Activated CD4-positive, CD25-positive, alpha-beta regulatory T cell treated with anti-CD3 and anti-CD28 coated beads, Interleukin-2, amount 50 U/mL, for 24 hours (primary cell): ENCODE measurements at regions not wholly inside any gene's neighbourhood (a gene's known extent, or its start where the extent isn't known, plus 50 kb on each side); places are given as distances from the start of the nearest gene placed in this dataset.
"Not testable (repeated sequence)": the region's sequence is repeated elsewhere in the genome, so short reads cannot be mapped to it uniquely, and the experiment has no call there.

Source experiments
- ATAC-seq, 2 donors: fragments of 150-1000 bp; cut with Tn5 transposase; one replicate each; pipeline ENCODE4 v1.10.0; 2021; ENCODE audit warnings: mild to moderate bottlenecking in 1 of 2, moderate library complexity in 1 of 2

GRCh38 chr9:90127923-90128322 lies 514.7 kb downstream of the DIRAS2 start:
- ATAC-seq = no peak

- ATAC-seq = no peak
Observed at GRCh38 chr9:90128587-90129190, 513.9 kb downstream of the DIRAS2 start.

DNA sequence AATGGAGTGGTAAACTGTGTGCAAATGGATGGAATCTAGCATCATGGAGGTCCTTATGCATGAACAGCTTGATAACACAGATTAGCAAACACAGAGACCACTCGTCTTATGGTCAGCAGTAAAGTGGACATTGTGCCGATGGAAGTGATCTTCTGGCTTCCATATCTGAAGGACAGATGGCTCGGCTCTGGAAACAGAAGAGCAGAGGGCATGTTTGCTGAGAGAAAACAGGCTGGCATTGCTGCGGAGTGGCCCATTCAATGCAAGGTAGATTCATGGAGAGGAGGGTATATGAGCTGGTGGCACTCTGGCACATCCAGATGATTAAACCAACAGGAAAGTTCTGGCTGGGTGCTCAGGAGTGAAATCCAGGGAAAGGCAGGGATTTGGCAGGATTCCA lies 513.2 kb downstream of the DIRAS2 start:
- no peak for ATAC-seq

DNA sequence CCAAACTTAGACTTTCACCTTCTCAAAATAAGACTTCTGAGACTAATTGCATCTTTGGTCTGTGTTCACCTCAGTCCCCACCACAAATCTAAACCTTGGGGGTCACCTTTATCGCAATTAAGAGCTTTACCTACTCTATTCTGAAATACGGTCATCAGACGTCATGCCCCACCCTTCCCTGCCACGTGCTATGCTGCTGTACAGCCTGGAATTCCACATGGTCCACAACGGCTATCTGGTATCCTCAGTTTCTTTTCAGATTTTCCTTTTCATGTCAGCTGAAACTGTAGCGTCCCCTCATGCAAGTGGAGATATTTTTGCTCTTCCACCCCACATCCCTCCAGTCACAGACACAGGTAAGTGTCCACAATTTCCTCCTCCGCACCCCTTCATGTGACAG lies 511.1 kb downstream of the DIRAS2 start:
- ATAC-seq = no peak

DNA sequence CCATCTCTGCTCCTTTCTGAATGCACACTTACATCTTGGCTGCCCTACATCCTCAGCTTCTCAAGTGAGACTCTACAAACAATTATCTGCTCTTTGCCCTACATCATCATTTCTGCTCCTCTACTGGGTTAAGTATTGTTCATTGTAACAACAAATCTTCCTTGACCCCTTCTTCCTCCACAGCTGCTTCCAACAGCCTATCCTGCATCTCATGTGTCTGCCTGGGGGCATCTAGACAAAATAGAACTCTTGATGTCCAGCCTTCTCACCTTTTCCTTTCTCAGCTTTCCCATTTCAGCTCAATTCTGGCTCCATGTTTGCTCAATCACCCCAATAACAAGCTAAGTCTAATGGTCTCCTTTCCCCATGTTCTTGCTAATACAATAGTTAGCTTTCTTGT lies 509.8 kb downstream of the DIRAS2 start:
- no peak for ATAC-seq

GRCh38 chr9:90137801-90138200 lies 504.8 kb downstream of the DIRAS2 start:
- ATAC-seq = no peak

GRCh38 chr9:90140131-90140818 lies 502.3 kb downstream of the DIRAS2 start:
- no peak for ATAC-seq

GRCh38 chr9:90141723-90142122 lies 500.9 kb downstream of the DIRAS2 start:
- no peak for ATAC-seq

GRCh38 chr9:90142580-90142979 lies 500.0 kb downstream of the DIRAS2 start:
- ATAC-seq = no peak

- ATAC-seq = no peak
Observed at GRCh38 chr9:90147426-90147825, 495.2 kb downstream of the DIRAS2 start.

DNA sequence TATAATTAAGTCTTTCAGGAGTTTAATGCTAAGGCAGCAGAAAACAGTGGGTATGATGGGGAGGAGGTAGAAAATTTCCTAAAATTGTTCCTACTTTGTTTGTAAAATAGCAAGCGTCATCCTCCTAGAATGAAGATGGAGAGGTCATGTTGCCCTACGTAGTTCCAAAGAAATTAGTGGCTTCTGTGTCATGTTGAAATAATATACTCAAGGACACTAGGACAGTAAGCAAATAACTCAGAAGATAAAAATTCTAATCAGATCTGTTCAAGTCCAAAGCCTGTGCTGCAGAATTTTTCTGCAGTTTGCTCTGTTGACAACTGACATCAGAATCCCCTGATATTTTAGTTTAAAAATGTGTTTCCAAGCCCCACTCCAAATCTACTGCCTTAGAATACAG lies 486.3 kb downstream of the DIRAS2 start:
- ATAC-seq = no peak

- ATAC-seq = no peak
Observed at GRCh38 chr9:90162326-90162725, 480.3 kb downstream of the DIRAS2 start.

GRCh38 chr9:90162819-90163218 lies 479.8 kb downstream of the DIRAS2 start:
- ATAC-seq = no peak

GRCh38 chr9:90165281-90165680 lies 477.3 kb downstream of the DIRAS2 start:
- ATAC-seq = no peak

DNA sequence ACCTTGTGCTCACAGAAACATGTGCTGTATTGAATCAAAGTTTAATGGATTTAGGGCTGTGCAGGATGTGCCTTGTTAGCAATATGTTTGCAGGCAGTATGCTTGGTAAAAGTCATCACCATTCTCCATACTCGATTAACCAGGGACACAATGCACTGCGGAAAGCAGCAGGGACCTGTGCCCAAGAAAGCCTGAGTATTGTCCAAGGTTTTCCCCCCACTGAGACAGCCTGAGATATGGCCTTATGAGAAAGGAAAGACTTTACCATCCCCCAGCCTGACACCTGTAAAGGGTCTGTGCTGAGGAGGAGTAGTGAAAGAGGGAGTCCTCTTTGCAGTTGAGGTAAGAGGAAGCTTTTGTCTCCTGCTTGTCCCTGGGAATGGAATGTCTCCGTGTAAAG lies 476.2 kb downstream of the DIRAS2 start:
- not testable (repeated sequence) for ATAC-seq

- ATAC-seq = no peak
Observed at GRCh38 chr9:90167914-90168313, 474.7 kb downstream of the DIRAS2 start.

GRCh38 chr9:90169490-90169889 lies 473.1 kb downstream of the DIRAS2 start:
- ATAC-seq = no peak

- ATAC-seq = not testable (repeated sequence)
Observed at GRCh38 chr9:90173935-90174334, 468.7 kb downstream of the DIRAS2 start.

DNA sequence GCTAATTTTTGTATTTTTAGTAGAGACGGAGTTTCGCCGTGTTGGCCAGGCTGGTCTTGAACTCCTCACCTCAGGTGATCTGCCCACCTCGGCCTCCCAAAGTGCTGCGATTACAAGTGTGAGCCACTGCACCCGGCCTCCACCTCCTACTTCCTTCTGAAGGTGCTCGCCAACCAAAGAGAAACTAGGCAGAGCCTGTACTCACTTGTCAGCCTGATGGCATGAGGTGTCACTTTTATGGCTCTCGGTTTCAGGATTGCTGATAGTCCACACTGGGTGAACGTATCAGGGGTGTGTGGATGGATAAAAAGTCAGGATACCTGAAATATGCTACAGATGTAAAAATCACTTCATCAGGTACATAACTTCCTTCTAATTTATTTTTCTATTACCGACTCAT lies 468.3 kb downstream of the DIRAS2 start:
- not testable (repeated sequence) for ATAC-seq

DNA sequence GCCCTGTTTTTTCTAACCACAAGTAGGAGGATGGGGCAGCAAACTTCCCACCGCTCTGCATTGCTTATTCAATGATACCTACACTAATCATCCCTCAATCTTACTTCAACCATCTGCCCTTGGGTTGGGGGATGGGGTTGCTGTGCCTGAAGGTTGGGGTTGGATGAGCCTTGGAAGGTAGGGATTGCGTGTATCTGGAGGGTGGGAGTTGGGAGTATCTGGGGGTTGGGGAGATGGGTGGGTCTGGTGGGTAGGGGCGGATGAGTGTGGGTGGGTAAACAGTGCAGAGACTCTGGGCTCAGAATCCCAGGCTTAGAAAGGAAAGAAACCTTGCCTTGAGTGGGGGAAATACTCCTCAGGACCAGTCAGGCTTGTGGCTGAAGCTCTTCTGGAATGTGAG lies 467.4 kb downstream of the DIRAS2 start:
- no peak for ATAC-seq

- no peak for ATAC-seq
Observed at GRCh38 chr9:90175865-90176264, 466.8 kb downstream of the DIRAS2 start.

DNA sequence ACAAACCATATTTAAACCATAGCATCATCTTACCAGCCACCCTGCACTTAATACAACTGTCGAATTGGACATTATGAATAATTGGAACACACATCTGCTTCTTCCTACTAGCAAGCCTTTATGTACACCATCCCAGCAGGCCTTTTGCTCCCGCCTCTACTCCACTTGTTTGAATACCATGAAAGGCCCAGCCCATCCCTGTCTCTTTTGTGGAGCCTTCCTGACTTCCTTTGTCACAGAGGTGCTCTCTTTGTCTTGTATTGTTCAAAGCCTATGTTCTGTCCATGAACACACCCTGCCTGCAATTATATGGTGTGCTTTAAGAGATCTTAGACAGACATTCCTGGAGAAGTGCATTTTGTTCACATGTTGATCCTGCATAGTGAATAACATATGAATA lies 465.7 kb downstream of the DIRAS2 start:
- no peak for ATAC-seq

- ATAC-seq = no peak
Observed at GRCh38 chr9:90180381-90180780, 462.2 kb downstream of the DIRAS2 start.

DNA sequence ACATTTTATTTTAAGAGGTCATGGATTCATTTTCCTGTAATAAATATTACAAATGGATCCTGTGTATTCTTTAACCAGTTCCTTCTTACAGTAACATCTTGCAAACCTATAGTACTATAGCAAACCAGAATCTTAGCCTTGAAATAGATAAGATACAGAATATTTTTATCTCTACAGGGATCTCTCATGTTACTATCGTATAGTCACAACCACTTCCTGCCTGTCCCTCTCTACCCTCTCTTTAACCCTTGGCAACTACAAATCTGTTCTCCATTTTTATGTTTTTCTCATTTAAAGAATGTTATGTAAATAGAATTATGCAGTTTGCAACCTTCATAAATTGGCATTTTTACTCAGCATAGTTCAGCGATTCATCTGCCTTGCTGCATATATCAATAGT lies 454.0 kb downstream of the DIRAS2 start:
- ATAC-seq = peak in 1 of 2 donors; percentile 20

GRCh38 chr9:90189306-90189705 lies 453.3 kb downstream of the DIRAS2 start:
- ATAC-seq = no peak
